ENCODE measurements at regions not wholly inside any gene's neighbourhood (a gene's known extent, or its start where the extent isn't known, plus 50 kb on each side); places are given as distances from the start of the nearest gene placed in this dataset.

DNA sequence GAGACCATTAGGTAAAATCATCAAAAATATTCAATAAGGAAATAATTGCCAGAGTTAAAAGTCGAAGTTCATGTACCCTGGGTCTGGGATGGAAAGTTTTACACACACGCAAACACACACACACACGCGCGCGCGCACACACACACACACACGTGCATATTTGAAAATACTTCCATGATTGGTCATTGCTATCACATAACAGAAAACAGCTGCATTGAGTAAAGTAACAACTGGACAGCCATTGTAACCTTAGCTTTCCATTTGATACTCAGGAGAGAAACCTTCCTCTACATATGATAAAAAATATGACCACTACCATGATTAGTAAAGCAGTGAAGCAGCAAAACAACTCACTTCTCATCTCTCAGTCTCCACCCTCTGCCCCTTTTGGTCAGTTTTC is 490.0 kb upstream of the SGCG start:
- CTCF ChIA-PET: no interaction called here
- Histone ChIP-seq H3F3A (ENCODE audit: insufficient read depth, low read depth) (no peaks in the 10 kb centered on the region), H3K27me3 (ENCODE audit: insufficient read depth, low read depth) (no peaks in the 10 kb centered on the region), H3K4me3 (no peak overlapping the region), H3K4me2 (no peak overlapping the region), H2AFZ (no peak overlapping the region), H3K9me3 (ENCODE audit: insufficient read depth, low read depth) (0 out of 2 replicates have a peak, but pooled peaks cover 3% of the 10 kb centered on the region), H3K36me3 (ENCODE audit: low read depth) (no peaks in the 10 kb centered on the region), H3K79me2 (ENCODE audit: low read depth) (no peaks in the 10 kb centered on the region), H3K4me1 (replicated peaks; ENCODE audit: insufficient read depth) (no peaks in the 10 kb centered on the region), H4K20me1 (ENCODE audit: insufficient read depth) (no peaks in the 10 kb centered on the region), H3K9me2 (ENCODE audit: insufficient read depth) (no peaks in the 10 kb centered on the region), H3K27ac (no peak overlapping the region)
- POLR2A ChIA-PET (ENCODE audit: unreplicated experiment): no interaction called here
- no peak for DNase-seq
- intact Hi-C loops (cut with micrococcal nuclease; ENCODE audit: unreplicated experiment): no loop called here
- no peak for TF ChIP-seq CTCF (conservative IDR thresholded peaks at IDR 0.05)
- no peak for TF ChIP-seq EZH2 (IDR thresholded peaks at IDR 0.05; ENCODE audit: low read depth)
- no TSS peak for BruUV-seq (replicated peaks)

GRCh38 chr13:22693691-22694090 is 487.1 kb upstream of the SGCG start:
- Histone ChIP-seq H3K4me1 (replicated peaks; ENCODE audit: insufficient read depth) (no peaks in the 10 kb centered on the region), H4K20me1 (ENCODE audit: insufficient read depth) (no peaks in the 10 kb centered on the region), H3K9me2 (ENCODE audit: insufficient read depth) (no peaks in the 10 kb centered on the region), H3K79me2 (ENCODE audit: low read depth) (no peaks in the 10 kb centered on the region), H3F3A (ENCODE audit: insufficient read depth, low read depth) (no peaks in the 10 kb centered on the region), H3K27me3 (ENCODE audit: insufficient read depth, low read depth) (no peaks in the 10 kb centered on the region), H3K9me3 (ENCODE audit: insufficient read depth, low read depth) (0 out of 2 replicates have a peak, but pooled peaks cover 3% of the 10 kb centered on the region), H3K27ac (no peak overlapping the region), H3K4me2 (no peak overlapping the region), H3K36me3 (ENCODE audit: low read depth) (no peaks in the 10 kb centered on the region), H2AFZ (no peak overlapping the region), H3K4me3 (no peak overlapping the region)
- POLR2A ChIA-PET (ENCODE audit: unreplicated experiment): no interaction called here
- intact Hi-C loops (cut with micrococcal nuclease; ENCODE audit: unreplicated experiment): no loop called here
- no TSS peak for BruUV-seq (replicated peaks)
- no peak for DNase-seq
- TF ChIP-seq CTCF (conservative IDR thresholded peaks at IDR 0.05): no peak
- no peak for TF ChIP-seq EZH2 (IDR thresholded peaks at IDR 0.05; ENCODE audit: low read depth)
- CTCF ChIA-PET: no interaction called here

GRCh38 chr13:22696433-22696832 is 484.3 kb upstream of the SGCG start:
- Histone ChIP-seq H3K27ac (no peak overlapping the region), H3K9me2 (ENCODE audit: insufficient read depth) (no peaks in the 10 kb centered on the region), H3K4me1 (replicated peaks; ENCODE audit: insufficient read depth) (no peaks in the 10 kb centered on the region), H3F3A (ENCODE audit: insufficient read depth, low read depth) (no peaks in the 10 kb centered on the region), H2AFZ (no peak overlapping the region), H3K4me3 (no peak overlapping the region), H4K20me1 (ENCODE audit: insufficient read depth) (no peaks in the 10 kb centered on the region), H3K36me3 (ENCODE audit: low read depth) (no peaks in the 10 kb centered on the region), H3K27me3 (ENCODE audit: insufficient read depth, low read depth) (no peaks in the 10 kb centered on the region; the same call in 1 of the 2 replicates), H3K4me2 (no peak overlapping the region), H3K9me3 (ENCODE audit: insufficient read depth, low read depth) (0 out of 2 replicates have a peak, but pooled peaks cover 3% of the 10 kb centered on the region), H3K79me2 (ENCODE audit: low read depth) (no peaks in the 10 kb centered on the region)
- intact Hi-C loops (cut with micrococcal nuclease; ENCODE audit: unreplicated experiment): no loop called here
- CTCF ChIA-PET: no interaction called here
- POLR2A ChIA-PET (ENCODE audit: unreplicated experiment): no interaction called here
- DNase-seq: no peak
- no TSS peak for BruUV-seq (replicated peaks)
- TF ChIP-seq EZH2 (IDR thresholded peaks at IDR 0.05; ENCODE audit: low read depth) (no peak), CTCF (conservative IDR thresholded peaks at IDR 0.05) (no peak)
